Activated CD4-positive, alpha-beta T cell treated with anti-CD3 and anti-CD28 coated beads, Interleukin-2, amount 10 ng/mL, durations not matched to agents 24 days and 14 days (primary cell): ENCODE measurements at regions not wholly inside any gene's neighbourhood (a gene's known extent, or its start where the extent isn't known, plus 50 kb on each side); places are given as distances from the start of the nearest gene placed in this dataset.
"Not testable (repeated sequence)": the region's sequence is repeated elsewhere in the genome, so short reads cannot be mapped to it uniquely, and the experiment has no call there.

Experiments
- DNase-seq: peaks from one replicate; pipeline ENCODE4 v3.0.0; 2022
- H3K27ac Mint-ChIP-seq: one replicate; pipeline ENCODE4 v1.8.0; 2022; ENCODE audit warnings: mild to moderate bottlenecking, mixed read lengths
- H3K27me3 Mint-ChIP-seq: one replicate; pipeline ENCODE4 v1.8.0; 2022; ENCODE audit warnings: mixed read lengths
- H3K36me3 Mint-ChIP-seq: one replicate; pipeline ENCODE4 v1.8.0; 2022; ENCODE audit warnings: low read depth, mild to moderate bottlenecking, mixed read lengths
- H3K4me1 Mint-ChIP-seq: one replicate; pipeline ENCODE4 v1.8.0; 2021; ENCODE audit warnings: mixed read lengths
- H3K4me3 Mint-ChIP-seq: one replicate; pipeline ENCODE4 v1.8.0; 2022; ENCODE audit warnings: mild to moderate bottlenecking, moderate library complexity, mixed read lengths
- H3K9me3 Mint-ChIP-seq: one replicate; pipeline ENCODE4 v1.8.0; 2021; ENCODE audit warnings: mixed read lengths
- intact Hi-C: fragments of 100-400 bp; cut with micrococcal nuclease; formaldehyde crosslinking; loops from one replicate; pipeline ENCODE4 v1.15.1; 2023

DNA sequence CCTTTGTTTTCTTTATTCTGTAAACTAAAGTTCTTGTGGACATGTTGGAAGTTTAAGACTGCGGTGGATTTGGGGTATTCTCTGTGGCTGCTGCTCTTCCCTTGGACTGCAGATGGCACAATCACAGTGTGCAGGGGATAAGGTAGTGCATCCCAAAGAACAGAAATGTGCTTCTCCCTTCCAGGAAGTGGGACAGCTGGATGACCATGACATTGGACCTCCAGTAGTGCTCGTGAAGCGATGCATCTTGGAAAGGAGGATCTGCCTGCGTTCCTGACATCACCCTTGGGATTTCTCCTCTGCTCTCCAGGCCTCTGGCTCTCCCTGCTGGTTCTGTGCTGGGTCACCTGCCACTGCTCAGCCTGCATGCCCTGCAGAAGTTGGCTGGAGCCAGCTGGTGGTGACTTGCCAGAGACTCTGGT lies 109.9 kb downstream of the SLC4A3 start:
- H3K9me3 Mint-ChIP-seq = no peaks in the 10 kb centered on the region
- H3K4me3 Mint-ChIP-seq = no peak overlapping the region
- H3K4me1 Mint-ChIP-seq = no peaks in the 10 kb centered on the region
- H3K27me3 Mint-ChIP-seq = peaks cover 5% of the 10 kb centered on the region
- no peaks in the 10 kb centered on the region for H3K36me3 Mint-ChIP-seq
- intact Hi-C loops = loop anchor here (10.0 kb wide), 1 partner anchor 1838 kb away; the partner anchor contains the start of gene EPHA4
- no peak overlapping the region for H3K27ac Mint-ChIP-seq
- no peak for DNase-seq

DNA sequence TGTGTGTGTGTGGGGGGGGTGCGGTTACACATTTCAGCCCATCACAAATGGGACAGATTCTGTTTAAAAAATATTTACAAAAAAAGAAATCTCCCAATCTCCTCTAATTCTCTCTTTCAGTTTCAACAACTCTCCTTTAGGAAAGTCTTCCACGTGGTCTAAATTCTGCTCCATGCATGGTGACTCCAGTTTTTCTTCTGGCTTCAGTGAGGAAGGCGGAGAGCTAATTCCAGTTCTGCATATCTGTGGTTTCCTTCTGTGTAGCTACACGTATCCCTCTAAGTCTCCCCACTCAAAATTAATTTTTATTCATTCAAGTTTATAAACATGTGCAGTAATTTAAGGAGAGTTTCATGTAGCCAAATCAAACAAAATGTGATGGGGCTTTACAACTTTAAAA lies 111.6 kb downstream of the SLC4A3 start:
- Mint-ChIP-seq H3K9me3 (no peaks in the 10 kb centered on the region), H3K27ac (no peak overlapping the region), H3K27me3 (peaks cover 3% of the 10 kb centered on the region), H3K36me3 (no peaks in the 10 kb centered on the region), H3K4me1 (no peaks in the 10 kb centered on the region), H3K4me3 (no peak overlapping the region)
- DNase-seq = no peak
- intact Hi-C loops = loop anchor here (10.0 kb wide), 1 partner anchor 1836 kb away; the partner anchor contains the start of gene EPHA4

DNA sequence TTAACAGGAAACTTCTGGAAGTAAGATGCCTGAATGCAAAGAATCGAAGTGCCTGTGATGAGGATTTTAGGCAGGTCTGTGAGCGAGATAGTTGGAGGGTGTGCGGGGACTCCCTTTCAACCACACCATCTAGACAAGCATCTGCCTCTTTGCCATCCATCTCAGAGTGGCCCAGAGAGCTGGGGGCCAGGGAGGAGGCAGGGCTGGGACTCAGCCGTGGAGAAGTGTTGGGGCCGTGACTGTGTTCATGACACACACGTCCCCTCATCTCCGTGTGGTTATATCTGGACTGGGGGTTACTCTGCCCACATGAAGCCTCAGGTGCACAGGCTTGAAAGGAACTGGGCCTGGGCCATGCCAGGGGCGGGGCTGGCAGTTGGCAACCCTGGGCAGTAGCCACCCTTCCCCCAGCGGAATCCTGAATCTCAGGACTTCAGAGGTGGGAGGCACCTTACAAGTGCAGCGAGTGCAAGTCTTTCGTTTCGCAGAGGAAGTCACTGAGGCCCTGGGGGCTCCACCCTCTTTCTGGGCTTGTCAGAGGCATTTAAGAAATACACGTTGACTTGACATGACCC lies 112.5 kb downstream of the SLC4A3 start:
- Mint-ChIP-seq H3K27ac (no peak overlapping the region), H3K27me3 (peaks cover 3% of the 10 kb centered on the region), H3K4me1 (no peaks in the 10 kb centered on the region), H3K9me3 (no peaks in the 10 kb centered on the region), H3K4me3 (no peak overlapping the region), H3K36me3 (no peaks in the 10 kb centered on the region)
- intact Hi-C loops = loop anchor here (10.0 kb wide), 1 partner anchor 1835 kb away; the partner anchor contains the start of gene EPHA4
- no peak for DNase-seq

DNA sequence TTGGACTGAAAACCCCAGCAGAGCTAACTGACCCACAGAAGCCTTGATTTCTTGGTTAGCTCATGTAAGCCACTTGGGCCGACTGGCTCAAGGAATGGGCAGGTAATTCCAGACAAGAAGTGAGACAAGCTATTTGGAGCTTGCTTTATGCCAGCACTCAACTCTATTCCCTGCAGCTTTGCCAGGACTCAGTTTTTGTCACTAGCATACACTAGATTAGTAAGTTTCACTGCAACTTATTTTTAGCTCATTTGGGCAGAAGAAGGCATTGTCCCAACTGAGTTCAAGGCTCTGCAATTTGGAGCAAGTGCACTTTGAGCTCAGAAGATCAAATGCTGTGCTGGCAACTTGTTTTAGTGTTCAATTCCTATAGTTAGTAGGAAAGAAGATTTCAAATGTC lies 116.1 kb downstream of the SLC4A3 start:
- DNase-seq = no peak
- Mint-ChIP-seq H3K4me1 (no peaks in the 10 kb centered on the region), H3K9me3 (no peaks in the 10 kb centered on the region), H3K27ac (no peak overlapping the region), H3K36me3 (no peaks in the 10 kb centered on the region), H3K4me3 (no peak overlapping the region), H3K27me3 (no peaks in the 10 kb centered on the region)
- intact Hi-C loops = no loop called here

DNA sequence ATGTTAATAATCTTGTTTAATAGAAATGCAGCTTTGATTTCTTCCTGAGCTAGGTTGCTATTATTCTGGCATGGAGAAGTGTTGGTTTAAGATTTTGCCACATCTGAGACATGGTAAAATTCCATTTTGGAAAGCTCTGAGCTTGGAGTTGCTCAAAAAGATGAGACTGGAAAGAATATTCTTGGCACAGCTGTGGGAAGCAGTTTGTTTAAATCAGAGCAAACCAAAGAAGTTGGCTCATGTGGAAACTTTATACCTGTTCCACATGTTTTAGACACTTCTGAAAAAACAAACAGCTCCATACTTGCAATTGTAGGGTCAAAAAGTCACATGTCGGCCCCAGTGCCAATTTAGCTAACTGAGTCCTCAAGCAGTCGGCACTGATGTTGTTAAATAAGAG lies 116.6 kb downstream of the SLC4A3 start:
- intact Hi-C loops = no loop called here
- H3K4me1 Mint-ChIP-seq = no peaks in the 10 kb centered on the region
- no peak for DNase-seq
- H3K4me3 Mint-ChIP-seq = no peak overlapping the region
- H3K36me3 Mint-ChIP-seq = no peaks in the 10 kb centered on the region
- no peaks in the 10 kb centered on the region for H3K27me3 Mint-ChIP-seq
- no peak overlapping the region for H3K27ac Mint-ChIP-seq
- H3K9me3 Mint-ChIP-seq = no peaks in the 10 kb centered on the region

DNA sequence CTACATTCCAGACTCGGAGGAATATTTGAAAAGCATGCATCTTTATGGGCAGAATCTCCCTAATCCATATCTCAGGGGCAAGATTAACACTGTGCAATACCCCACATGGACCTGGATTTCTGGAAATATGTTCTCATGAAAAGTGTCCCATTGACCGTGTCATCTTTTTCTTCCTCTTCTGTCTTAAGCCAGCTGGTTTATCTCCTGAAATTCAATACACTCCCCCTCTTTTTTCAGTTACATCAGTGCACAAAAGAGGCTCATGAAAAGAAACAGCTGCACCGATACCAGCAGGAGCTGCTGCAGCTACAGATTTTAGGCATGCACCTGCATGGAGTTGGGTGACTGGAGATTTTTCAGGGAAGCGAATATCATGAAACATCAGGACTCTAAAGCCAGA lies 117.2 kb downstream of the SLC4A3 start:
- intact Hi-C loops = no loop called here
- Mint-ChIP-seq H3K4me1 (no peaks in the 10 kb centered on the region), H3K9me3 (no peaks in the 10 kb centered on the region), H3K36me3 (no peaks in the 10 kb centered on the region), H3K27ac (no peak overlapping the region), H3K27me3 (no peaks in the 10 kb centered on the region), H3K4me3 (no peak overlapping the region)
- DNase-seq = no peak

DNA sequence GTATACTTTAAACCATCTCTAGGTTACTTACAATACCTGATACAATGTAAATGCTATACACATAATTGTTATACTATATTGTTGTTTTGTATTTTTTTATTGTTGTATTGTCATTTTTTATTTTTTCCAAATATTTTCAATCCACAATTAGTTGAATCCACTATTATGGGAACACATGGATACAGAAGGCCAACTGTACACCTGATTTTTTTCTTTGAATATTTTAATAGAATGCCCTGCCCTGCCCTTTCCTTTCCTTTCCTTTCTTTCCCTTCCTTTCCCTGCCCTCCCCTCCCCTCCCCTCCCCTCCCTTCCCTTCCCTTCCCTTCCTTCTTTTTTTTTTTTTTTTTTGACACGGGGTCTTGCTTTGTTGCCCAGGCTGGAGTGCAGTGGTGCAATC lies 120.2 kb downstream of the SLC4A3 start:
- no peaks in the 10 kb centered on the region for H3K27me3 Mint-ChIP-seq
- no peaks in the 10 kb centered on the region for H3K36me3 Mint-ChIP-seq
- no peak overlapping the region for H3K27ac Mint-ChIP-seq
- DNase-seq = no peak
- intact Hi-C loops = no loop called here
- H3K9me3 Mint-ChIP-seq = no peaks in the 10 kb centered on the region
- no peaks in the 10 kb centered on the region for H3K4me1 Mint-ChIP-seq
- no peak overlapping the region for H3K4me3 Mint-ChIP-seq

DNA sequence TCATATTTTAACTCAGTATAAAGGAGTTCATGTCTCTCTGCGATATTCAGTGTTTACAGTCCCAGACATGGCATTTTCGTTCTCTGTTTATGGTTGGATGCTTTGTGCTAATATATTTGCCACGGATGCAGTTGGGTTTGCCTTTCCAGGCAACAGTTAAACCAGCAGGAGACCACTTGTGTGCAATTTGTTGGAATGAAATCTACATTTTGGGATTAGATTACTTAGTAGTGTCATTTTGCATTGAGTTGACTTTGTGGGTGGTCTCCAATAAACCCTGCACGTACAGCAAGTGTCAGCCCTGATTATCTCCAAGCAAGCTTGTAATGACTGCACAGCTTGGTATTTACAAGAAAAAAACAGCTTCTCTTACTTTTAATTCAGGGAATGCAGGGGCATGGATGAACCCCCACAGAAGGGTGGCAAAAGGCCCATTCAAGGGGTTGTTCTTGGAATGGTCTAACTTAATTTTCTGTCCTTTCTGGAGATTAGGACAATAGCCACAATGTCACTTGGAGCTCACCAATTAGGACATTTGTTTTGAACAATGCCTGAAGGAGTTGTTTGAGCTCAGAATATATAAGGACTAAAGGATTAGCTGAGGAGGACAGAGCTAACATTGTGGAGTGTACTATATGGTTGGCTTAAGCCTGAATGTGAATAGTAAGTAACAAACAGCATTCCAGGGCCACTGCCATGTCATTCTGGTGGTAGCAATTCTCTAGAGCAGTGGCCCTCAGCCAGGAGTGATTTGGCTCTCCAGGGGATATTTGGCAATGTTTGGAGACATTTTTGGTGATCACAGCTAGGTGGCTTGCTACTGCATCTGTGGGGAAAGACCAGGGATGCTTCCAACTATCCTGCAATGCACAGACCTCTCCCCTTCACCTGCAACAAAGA lies 121.5 kb downstream of the SLC4A3 start:
- H3K27ac Mint-ChIP-seq = no peak overlapping the region
- no peak for DNase-seq
- H3K4me1 Mint-ChIP-seq = no peaks in the 10 kb centered on the region
- H3K27me3 Mint-ChIP-seq = no peaks in the 10 kb centered on the region
- H3K4me3 Mint-ChIP-seq = no peak overlapping the region
- intact Hi-C loops = no loop called here
- no peaks in the 10 kb centered on the region for H3K36me3 Mint-ChIP-seq
- H3K9me3 Mint-ChIP-seq = peaks cover 6% of the 10 kb centered on the region

DNA sequence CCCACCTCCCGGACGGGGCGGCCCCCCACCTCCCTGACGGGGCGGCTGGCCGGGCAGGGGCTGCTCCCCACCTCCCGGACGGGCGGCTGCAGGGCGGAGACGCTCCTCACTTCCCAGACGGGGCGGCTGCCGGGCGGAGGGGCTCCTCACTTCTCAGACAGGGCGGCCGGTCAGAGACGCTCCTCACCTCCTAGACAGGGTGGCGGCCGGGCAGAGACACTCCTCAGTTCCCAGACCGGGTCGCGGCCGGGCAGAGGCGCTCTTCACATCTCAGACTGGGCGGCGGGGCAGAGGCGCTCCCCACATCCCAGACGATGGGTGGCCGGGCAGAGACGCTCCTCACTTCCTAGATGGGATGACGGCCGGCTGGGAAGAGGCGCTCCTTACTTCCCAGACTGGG lies 123.7 kb downstream of the SLC4A3 start:
- H3K4me3 Mint-ChIP-seq, DNase-seq, H3K36me3 Mint-ChIP-seq, H3K27ac Mint-ChIP-seq, H3K4me1 Mint-ChIP-seq, intact Hi-C loops, H3K27me3 Mint-ChIP-seq: not testable (repeated sequence)
- H3K9me3 Mint-ChIP-seq = peaks cover 16% of the 10 kb centered on the region

DNA sequence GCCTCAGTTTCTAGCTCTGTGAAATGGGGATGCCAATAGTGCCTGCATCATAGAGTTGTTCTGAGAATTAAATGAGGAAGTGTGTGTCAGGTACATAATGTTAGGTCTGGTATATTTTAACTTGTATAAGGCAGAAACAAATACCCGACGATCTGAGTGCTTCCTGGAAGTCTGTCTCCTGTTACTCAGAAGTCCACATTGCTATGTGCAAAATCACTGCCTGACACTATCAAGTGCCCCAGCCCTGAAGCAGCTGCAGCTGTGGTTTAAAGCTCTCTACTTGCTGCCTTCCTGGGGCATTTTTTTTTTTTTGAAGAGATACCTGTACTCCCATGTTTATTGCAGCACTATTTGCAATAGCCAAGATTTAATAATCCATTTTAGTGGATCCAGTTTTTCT lies 125.3 kb downstream of the SLC4A3 start:
- no peak for DNase-seq
- no peaks in the 10 kb centered on the region for H3K36me3 Mint-ChIP-seq
- H3K9me3 Mint-ChIP-seq = peaks cover 16% of the 10 kb centered on the region
- H3K4me3 Mint-ChIP-seq = no peak overlapping the region
- H3K27me3 Mint-ChIP-seq = no peaks in the 10 kb centered on the region
- H3K27ac Mint-ChIP-seq = no peak overlapping the region
- intact Hi-C loops = no loop called here
- no peaks in the 10 kb centered on the region for H3K4me1 Mint-ChIP-seq

DNA sequence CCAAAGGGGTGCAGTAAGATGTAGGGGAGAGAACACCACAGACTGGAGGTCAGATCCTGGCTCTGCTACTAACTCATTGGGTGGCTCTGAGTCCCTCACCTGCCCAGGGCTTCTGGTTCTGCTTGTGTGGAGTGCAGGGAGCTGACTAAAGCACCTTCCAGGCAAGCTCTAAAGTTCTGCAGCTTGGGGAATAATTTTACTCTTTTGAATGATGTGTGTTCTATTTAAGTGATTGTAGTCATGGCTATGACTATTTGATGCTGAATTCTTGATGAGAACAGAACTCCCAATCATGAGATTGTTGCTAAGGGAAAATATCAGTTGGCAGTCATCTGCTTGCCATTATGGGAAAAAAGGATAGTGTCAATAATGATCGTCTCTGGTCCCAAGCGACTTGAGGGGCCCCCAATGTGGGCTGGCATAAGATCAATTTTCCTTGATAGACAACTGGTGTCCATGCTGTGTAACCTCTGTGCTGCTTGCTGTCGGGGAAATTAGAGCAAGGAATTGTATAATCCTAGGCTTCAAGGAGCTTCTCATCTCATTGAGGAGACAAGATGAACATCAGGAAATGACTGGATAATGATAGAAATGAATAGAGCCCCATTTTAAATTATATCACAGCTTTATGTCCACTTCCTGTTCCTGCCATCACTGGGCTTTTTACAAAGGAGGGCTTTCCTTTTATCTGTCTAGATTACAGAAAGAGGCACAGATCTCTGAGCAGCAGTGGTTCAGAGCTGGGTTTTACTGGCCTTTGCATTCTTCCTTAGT lies 131.7 kb downstream of the SLC4A3 start:
- no peak overlapping the region for H3K27ac Mint-ChIP-seq
- H3K9me3 Mint-ChIP-seq = peaks cover 9% of the 10 kb centered on the region
- no peak overlapping the region for H3K4me3 Mint-ChIP-seq
- no peaks in the 10 kb centered on the region for H3K36me3 Mint-ChIP-seq
- DNase-seq = no peak
- H3K4me1 Mint-ChIP-seq = no peaks in the 10 kb centered on the region
- intact Hi-C loops = no loop called here
- H3K27me3 Mint-ChIP-seq = no peaks in the 10 kb centered on the region

DNA sequence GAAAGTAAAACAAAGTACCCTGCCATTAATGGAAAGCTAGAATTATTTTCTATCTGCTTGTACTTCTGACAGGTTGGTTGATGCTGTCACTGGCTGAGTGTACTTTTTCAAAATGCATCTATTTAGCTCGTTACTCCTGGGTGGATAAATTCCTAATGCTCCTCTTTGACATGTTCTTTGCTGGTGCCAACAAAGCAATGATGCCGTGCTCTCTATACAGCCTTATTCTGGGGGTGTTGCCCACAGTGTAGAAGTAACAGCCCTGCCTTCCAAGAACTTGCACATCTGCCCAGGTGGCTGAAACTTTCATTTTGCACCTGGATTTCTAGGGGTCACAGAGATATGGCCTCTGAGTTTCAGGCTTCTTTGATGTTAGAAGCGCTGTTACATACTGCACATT lies 132.4 kb downstream of the SLC4A3 start:
- Mint-ChIP-seq H3K4me1 (no peaks in the 10 kb centered on the region), H3K9me3 (peaks cover 3% of the 10 kb centered on the region), H3K27ac (no peak overlapping the region), H3K4me3 (no peak overlapping the region), H3K36me3 (no peaks in the 10 kb centered on the region), H3K27me3 (no peaks in the 10 kb centered on the region)
- no peak for DNase-seq
- intact Hi-C loops = no loop called here

DNA sequence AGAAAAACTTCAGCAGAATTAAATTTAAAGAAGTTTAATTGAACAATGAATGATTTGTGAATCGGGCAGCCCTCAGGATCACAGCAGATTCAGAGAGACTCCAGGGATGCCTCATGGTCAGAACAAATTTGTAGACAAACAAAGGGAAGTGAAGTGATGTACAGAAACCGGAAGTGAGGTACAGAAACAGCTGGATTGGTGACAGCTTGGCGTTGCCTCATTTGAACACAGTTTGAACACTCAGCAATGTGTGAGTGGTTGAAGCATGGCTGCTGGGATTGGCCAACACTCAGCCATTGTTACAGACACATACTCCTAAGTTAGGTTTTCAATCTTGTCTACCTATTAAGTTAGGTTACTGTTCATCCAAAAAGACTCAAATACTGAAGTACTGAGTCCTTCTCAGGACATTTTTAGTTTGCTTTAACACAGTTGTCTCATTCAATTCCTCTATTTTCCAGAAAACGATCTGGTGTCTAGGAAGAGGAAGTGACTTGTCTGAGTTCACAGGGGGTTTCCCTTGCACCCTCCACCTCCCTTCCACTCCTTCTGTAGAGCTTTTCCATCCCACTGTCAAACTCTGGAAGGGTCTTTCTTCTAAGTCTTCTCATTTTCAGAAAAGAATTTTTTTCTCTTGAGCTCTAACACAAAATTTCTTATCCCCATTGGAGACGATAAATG lies 137.9 kb downstream of the SLC4A3 start:
- intact Hi-C loops = no loop called here
- DNase-seq = no peak
- peaks cover 4% of the 10 kb centered on the region for H3K9me3 Mint-ChIP-seq
- H3K4me3 Mint-ChIP-seq = no peak overlapping the region
- peaks cover 1% of the 10 kb centered on the region for H3K4me1 Mint-ChIP-seq
- no peaks in the 10 kb centered on the region for H3K27me3 Mint-ChIP-seq
- no peak overlapping the region for H3K27ac Mint-ChIP-seq
- no peaks in the 10 kb centered on the region for H3K36me3 Mint-ChIP-seq
